Ishikawa (cell line): ENCODE measurements at regions not wholly inside any gene's neighbourhood (a gene's known extent, or its start where the extent isn't known, plus 50 kb on each side); places are given as distances from the start of the nearest gene placed in this dataset.

ENCODE experiments used
- CEBPB ChIP-seq: IDR thresholded peaks from 2 replicates; pipeline ENCODE4 v1.6.1; 2012
- CREB1 ChIP-seq: IDR thresholded peaks from 2 replicates; pipeline ENCODE4 v1.6.1; 2012; ENCODE audit warnings: low read depth
- EGR1 ChIP-seq: IDR thresholded peaks from 2 replicates; pipeline ENCODE4 v1.6.1; 2012
- EP300 ChIP-seq: IDR thresholded peaks from 2 replicates; pipeline ENCODE4 v1.6.1; 2012; ENCODE audit warnings: borderline replicate concordance
- FOXM1 ChIP-seq: IDR thresholded peaks from 2 replicates; pipeline ENCODE4 v1.6.1; 2012; ENCODE audit warnings: low read depth, borderline replicate concordance
- MAX ChIP-seq: IDR thresholded peaks from 2 replicates; pipeline ENCODE4 v1.6.1; 2012
- NFIC ChIP-seq: IDR thresholded peaks from 2 replicates; pipeline ENCODE4 v1.6.1; 2012
- RAD21 ChIP-seq: IDR thresholded peaks from 2 replicates; pipeline ENCODE4 v1.6.1; 2012; ENCODE audit warnings: low read depth
- REST ChIP-seq: IDR thresholded peaks from 2 replicates; pipeline ENCODE4 v1.6.1; 2012; ENCODE audit warnings: low read depth, mild to moderate bottlenecking
- TAF1 ChIP-seq: IDR thresholded peaks from 2 replicates; pipeline ENCODE4 v1.6.1; 2012; ENCODE audit warnings: low read depth, mild to moderate bottlenecking
- TCF12 ChIP-seq: IDR thresholded peaks from 2 replicates; pipeline ENCODE4 v1.6.1; 2012; ENCODE audit warnings: low read depth
- TEAD4 ChIP-seq: IDR thresholded peaks from 2 replicates; pipeline ENCODE4 v1.6.1; 2012
- USF1 ChIP-seq: IDR thresholded peaks from 2 replicates; pipeline ENCODE4 v1.6.1; 2012
- YY1 ChIP-seq: IDR thresholded peaks from 2 replicates; pipeline ENCODE4 v1.6.1; 2012; ENCODE audit warnings: low read depth
- ZBTB7A ChIP-seq: IDR thresholded peaks from 2 replicates; pipeline ENCODE4 v1.6.1; 2012; ENCODE audit warnings: low read depth

- TF ChIP-seq CREB1 (no peak), RAD21 (no peak), MAX (no peak), REST (no peak), FOXM1 (no peak), EGR1 (no peak)
These were observed 751.8 kb downstream of the FGF9 start for GRCh38 chr13:22422712-22423111.

GRCh38 chr13:22423261-22423660 lies 752.4 kb downstream of the FGF9 start:
- TF ChIP-seq USF1, result no peak
- TF ChIP-seq MAX, result no peak
- no peak for TF ChIP-seq FOXM1
- no peak for TF ChIP-seq YY1
- TF ChIP-seq TCF12, result no peak
- TF ChIP-seq CREB1, result no peak
- no peak for TF ChIP-seq TEAD4
- no peak for TF ChIP-seq EGR1
- TF ChIP-seq RAD21, result no peak
- TF ChIP-seq EP300, result no peak
- TF ChIP-seq CEBPB, result no peak
- TF ChIP-seq ZBTB7A, result no peak
- no peak for TF ChIP-seq TAF1

- TF ChIP-seq NFIC (no peak), REST (no peak), TCF12 (no peak)
These were observed 754.2 kb downstream of the FGF9 start for GRCh38 chr13:22425087-22425486.

- TF ChIP-seq USF1 (no peak), TAF1 (no peak), FOXM1 (no peak), YY1 (no peak), TEAD4 (no peak), TCF12 (no peak), MAX (no peak), ZBTB7A (no peak), NFIC (no peak), REST (no peak), RAD21 (no peak), EGR1 (no peak), CREB1 (no peak), CEBPB (no peak), EP300 (no peak)
These were observed 753.7 kb upstream of the SGCG start for GRCh38 chr13:22427066-22427465.

- TF ChIP-seq EP300 (no peak), TCF12 (no peak), TEAD4 (no peak), CREB1 (no peak), EGR1 (no peak), RAD21 (no peak), CEBPB (no peak), NFIC (no peak), MAX (no peak), FOXM1 (no peak), REST (no peak), ZBTB7A (no peak), USF1 (no peak), TAF1 (no peak), YY1 (no peak)
These were observed 753.0 kb upstream of the SGCG start for GRCh38 chr13:22427783-22428182.
